CD8-positive, alpha-beta memory T cell (primary cell): ENCODE measurements at regions not wholly inside any gene's neighbourhood (a gene's known extent, or its start where the extent isn't known, plus 50 kb on each side); places are given as distances from the start of the nearest gene placed in this dataset.
A peak's percentile ranks its signal among the peaks of the same experiment; 100 is the strongest.

Experiments used
- CTCF ChIA-PET: fragments of 350-600 bp; sonication (Branson Sonifier 250); formaldehyde crosslinking; loops from one replicate; lab custom pipeline; 2021; ENCODE audit warnings: antibody characterized with exemption; lab: Charles Lee
- POLR2A ChIA-PET: fragments of 350-600 bp; sonication (Branson Sonifier 250); formaldehyde crosslinking; loops from one replicate; lab custom pipeline; 2021; ENCODE audit warnings: antibody characterized with exemption; lab: Charles Lee
- DNase-seq, 5 donors: peaks; one replicate each; pipeline versions ENCODE4 v3.0.0 to v3.0.0-alpha.2; 2020 to 2022; ENCODE audit warnings: mixed read lengths in 1 of 5
- H3K27ac ChIP-seq: one replicate; pipeline ENCODE4 v1.7.0; 2013; ENCODE audit warnings: low read depth, mild to moderate bottlenecking, low read length, moderate library complexity
- H3K27me3 ChIP-seq: 2 replicates; pipeline ENCODE4 v1.7.0; 2013; ENCODE audit warnings: low read length, mild to moderate bottlenecking; ENCODE audit not compliant: insufficient read depth, poor library complexity, severe bottlenecking
- H3K36me3 ChIP-seq: 2 replicates; pipeline ENCODE4 v1.7.0; 2013; ENCODE audit warnings: mild to moderate bottlenecking, low read length, moderate library complexity; ENCODE audit not compliant: insufficient read depth
- H3K4me1 ChIP-seq: 2 replicates; pipeline ENCODE4 v1.7.0; 2013; ENCODE audit warnings: mild to moderate bottlenecking, low read length, moderate library complexity; ENCODE audit not compliant: insufficient read depth
- H3K4me3 ChIP-seq: 2 replicates; pipeline ENCODE4 v1.7.0; 2013; ENCODE audit warnings: mild to moderate bottlenecking, low read length
- H3K9me3 ChIP-seq: 2 replicates; pipeline ENCODE4 v1.7.0; 2013; ENCODE audit warnings: mild to moderate bottlenecking, low read length
- H3K27ac Mint-ChIP-seq, 8 donors: one replicate each; pipeline ENCODE4 v1.8.0; 2020 to 2021; ENCODE audit warnings: mixed read lengths in 8 of 8, mild to moderate bottlenecking in 6 of 8, inconsistent platforms in 3 of 8, moderate library complexity in 3 of 8
- H3K27me3 Mint-ChIP-seq, 2 donors: one replicate each; pipeline ENCODE4 v1.8.0; 2020 to 2021; ENCODE audit warnings: mixed read lengths in 2 of 2, mild to moderate bottlenecking in 1 of 2, moderate library complexity in 1 of 2
- H3K36me3 Mint-ChIP-seq, 3 donors: one replicate each; pipeline ENCODE4 v1.8.0; 2020 to 2021; ENCODE audit warnings: mixed read lengths in 3 of 3, inconsistent platforms in 1 of 3, mild to moderate bottlenecking in 1 of 3
- H3K4me1 Mint-ChIP-seq, 3 donors: one replicate each; pipeline ENCODE4 v1.8.0; 2020 to 2021; ENCODE audit warnings: mixed read lengths in 3 of 3, inconsistent platforms in 1 of 3, mild to moderate bottlenecking in 1 of 3
- H3K4me3 Mint-ChIP-seq, 7 donors: one replicate each; pipeline ENCODE4 v1.8.0; 2020 to 2021; ENCODE audit warnings: mixed read lengths in 7 of 7, mild to moderate bottlenecking in 6 of 7, moderate library complexity in 4 of 7, inconsistent platforms in 2 of 7
- H3K9me3 Mint-ChIP-seq, 5 donors: one replicate each; pipeline ENCODE4 v1.8.0; 2020 to 2022; ENCODE audit warnings: mixed read lengths in 5 of 5, mild to moderate bottlenecking in 3 of 5, moderate library complexity in 2 of 5, inconsistent platforms in 1 of 5

DNA sequence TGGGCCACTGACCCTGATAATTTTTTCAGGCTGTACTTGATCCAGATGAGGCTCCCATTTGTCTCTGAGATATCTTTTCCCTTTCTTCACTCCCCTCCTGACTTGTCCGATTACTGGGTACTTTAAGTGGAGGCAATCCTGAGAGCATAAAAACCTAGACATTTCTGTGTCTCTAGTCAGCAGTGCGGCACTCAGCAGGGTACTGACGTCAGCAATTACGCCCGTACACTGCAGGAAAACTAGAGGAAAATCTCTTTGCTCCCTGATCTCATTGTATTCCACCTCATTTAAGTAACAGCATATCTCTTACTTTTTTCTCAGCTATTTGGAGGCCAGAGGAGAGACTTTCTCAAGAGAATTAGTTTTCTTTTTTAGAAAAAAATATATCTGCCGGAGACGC, 315.5 kb upstream of the OR4E1 start:
- no peak for DNase-seq
- Mint-ChIP-seq H3K4me1 (peaks cover 3 to 11% (median 5%) of the 10 kb centered on the region in 3 donors), H3K36me3 (no peaks in the 10 kb centered on the region), H3K27ac (peak overlapping the region in 3 of 8 donors; percentile 42 to 66 (median 61)), H3K4me3 (peak overlapping the region in 5 of 7 donors; percentile 20 to 47 (median 32)), H3K27me3 (peaks cover 5% of the 10 kb centered on the region in 2 donors), H3K9me3 (no peaks in the 10 kb centered on the region)
- Histone ChIP-seq H3K4me1 (no peaks in the 10 kb centered on the region), H3K27ac (no peak overlapping the region), H3K4me3 (no peak overlapping the region), H3K27me3 (no peaks in the 10 kb centered on the region), H3K36me3 (no peaks in the 10 kb centered on the region), H3K9me3 (no peaks in the 10 kb centered on the region)
- POLR2A ChIA-PET: no interaction called here
- CTCF ChIA-PET: interaction anchor here (1.3 to 5.5 kb wide), 2 partner anchors 10 to 567 kb away, joined by 4 to 27 read pairs; no protein-coding TSS in a partner anchor

DNA sequence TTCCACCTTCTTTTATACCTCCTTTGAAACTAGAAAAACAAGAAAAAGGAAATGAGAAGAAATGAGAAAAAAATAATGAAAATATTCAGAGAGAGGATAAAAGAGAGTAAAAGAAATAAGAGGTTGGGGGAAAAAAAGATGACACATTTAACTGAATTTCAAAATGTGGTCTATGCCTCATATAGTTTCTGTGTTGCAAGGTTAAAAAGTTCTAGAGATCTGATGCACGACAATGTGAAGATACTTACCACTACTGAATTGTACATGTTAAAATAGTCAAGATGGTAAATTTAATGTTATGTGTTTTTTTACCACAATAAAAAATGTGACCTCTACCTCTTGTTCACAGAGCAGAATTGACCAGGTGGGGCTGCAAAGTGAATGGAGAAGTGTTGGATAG, 314.8 kb upstream of the OR4E1 start:
- CTCF ChIA-PET: interaction anchor here (0.8 to 5.5 kb wide), 4 partner anchors 10 to 575 kb away, joined by 3 to 27 read pairs (median 4); no protein-coding TSS in a partner anchor
- H3K4me1 Mint-ChIP-seq: peaks cover 3 to 11% (median 5%) of the 10 kb centered on the region in 3 donors
- no peak for DNase-seq
- Histone ChIP-seq H3K36me3 (no peaks in the 10 kb centered on the region), H3K4me3 (no peak overlapping the region), H3K27me3 (no peaks in the 10 kb centered on the region), H3K4me1 (no peaks in the 10 kb centered on the region), H3K27ac (no peak overlapping the region), H3K9me3 (no peaks in the 10 kb centered on the region)
- peaks cover 5% of the 10 kb centered on the region in 2 donors for H3K27me3 Mint-ChIP-seq
- POLR2A ChIA-PET: no interaction called here
- peak overlapping the region in 1 of 7 donors; percentile 7 for H3K4me3 Mint-ChIP-seq
- peak overlapping the region in 1 of 8 donors; percentile 33 for H3K27ac Mint-ChIP-seq
- H3K36me3 Mint-ChIP-seq: no peaks in the 10 kb centered on the region
- no peaks in the 10 kb centered on the region for H3K9me3 Mint-ChIP-seq

DNA sequence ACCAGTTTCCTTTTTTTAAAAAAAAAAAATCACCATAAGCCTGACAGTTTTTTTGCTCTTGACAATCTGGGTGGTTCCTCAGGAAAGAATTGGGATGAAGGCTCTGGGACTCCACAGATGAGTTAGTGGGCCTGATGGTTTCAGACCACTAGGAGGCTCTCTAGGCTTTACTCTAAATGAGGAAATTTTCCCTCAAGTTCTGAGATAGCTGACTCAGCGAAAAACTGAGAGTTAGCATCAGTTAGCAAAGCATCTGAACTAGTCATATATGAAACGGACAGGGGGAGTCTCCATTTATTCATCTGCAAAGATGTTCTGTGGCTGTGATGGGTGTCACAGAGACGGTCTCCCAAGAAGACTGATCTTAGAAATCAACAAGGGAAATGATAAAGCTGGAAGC, 314.3 kb upstream of the OR4E1 start:
- Mint-ChIP-seq H3K4me1 (peaks cover 3 to 11% (median 5%) of the 10 kb centered on the region in 3 donors), H3K9me3 (no peaks in the 10 kb centered on the region), H3K4me3 (peak overlapping the region in 1 of 7 donors; percentile 74), H3K27me3 (peaks cover 5% of the 10 kb centered on the region in 2 donors), H3K27ac (peak overlapping the region in 1 of 8 donors; percentile 57), H3K36me3 (no peaks in the 10 kb centered on the region)
- Histone ChIP-seq H3K4me1 (no peaks in the 10 kb centered on the region), H3K4me3 (no peak overlapping the region), H3K27me3 (no peaks in the 10 kb centered on the region), H3K27ac (no peak overlapping the region), H3K9me3 (no peaks in the 10 kb centered on the region), H3K36me3 (no peaks in the 10 kb centered on the region)
- ChIA-PET POLR2A (interaction anchor here (0.7 kb wide), 1 partner anchor 582 kb away, joined by 3 read pairs; no protein-coding TSS in a partner anchor), CTCF (interaction anchor here (0.8 to 5.5 kb wide), 5 partner anchors 9 to 576 kb away, joined by 3 to 27 read pairs (median 4); no protein-coding TSS in a partner anchor)
- no peak for DNase-seq

DNA sequence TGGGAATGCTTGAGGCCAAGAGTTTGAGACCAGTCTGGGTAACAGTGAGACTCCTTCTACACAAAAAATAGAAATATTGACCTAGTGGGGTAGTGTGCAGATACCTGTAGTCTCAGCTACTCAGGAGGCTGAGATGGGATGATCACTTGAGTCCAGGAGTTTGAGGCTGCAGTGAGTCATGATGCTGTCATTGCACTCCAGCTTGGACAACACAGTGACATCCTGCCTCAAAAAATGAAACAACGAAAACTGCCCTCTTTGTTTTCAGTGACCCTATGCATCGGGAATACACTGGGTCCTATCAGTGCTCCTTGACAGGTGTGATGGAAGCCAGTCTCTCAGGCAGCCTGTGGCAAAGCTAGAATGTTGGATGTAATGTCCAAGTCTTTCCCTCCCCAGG, 311.5 kb upstream of the OR4E1 start:
- DNase-seq: no peak
- Histone ChIP-seq H3K4me3 (no peak overlapping the region), H3K4me1 (no peaks in the 10 kb centered on the region), H3K9me3 (no peaks in the 10 kb centered on the region), H3K36me3 (no peaks in the 10 kb centered on the region), H3K27me3 (no peaks in the 10 kb centered on the region), H3K27ac (no peak overlapping the region)
- Mint-ChIP-seq H3K27me3 (peaks cover 5% of the 10 kb centered on the region in 2 donors), H3K27ac (no peak overlapping the region), H3K36me3 (no peaks in the 10 kb centered on the region), H3K4me1 (peaks cover 3 to 10% (median 8%) of the 10 kb centered on the region in 3 donors), H3K4me3 (no peak overlapping the region), H3K9me3 (no peaks in the 10 kb centered on the region)
- CTCF ChIA-PET: interaction anchor here (3.4 kb wide), 1 partner anchor 12 kb away, joined by 10 read pairs; no protein-coding TSS in a partner anchor
- POLR2A ChIA-PET: no interaction called here

DNA sequence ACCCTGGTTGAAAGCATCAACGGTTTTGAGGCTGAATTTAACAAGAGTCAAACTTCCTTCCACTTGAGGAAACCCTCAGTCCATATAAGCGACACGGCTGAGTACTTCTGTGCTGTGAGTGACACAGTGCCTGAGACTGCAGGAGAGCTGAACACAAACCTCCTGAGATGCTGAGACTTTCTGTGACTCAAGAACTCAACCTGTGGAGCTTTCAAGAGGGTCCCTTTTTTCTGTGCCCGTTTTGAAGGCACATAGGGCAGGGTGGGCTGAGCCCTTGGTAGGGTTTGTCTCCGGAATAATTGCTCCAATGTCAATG, 305.3 kb upstream of the OR4E1 start:
- Histone ChIP-seq H3K36me3 (no peaks in the 10 kb centered on the region), H3K27ac (no peak overlapping the region), H3K27me3 (no peaks in the 10 kb centered on the region), H3K4me3 (peak overlapping the region; percentile 15), H3K9me3 (no peaks in the 10 kb centered on the region), H3K4me1 (no peaks in the 10 kb centered on the region)
- ChIA-PET POLR2A (interaction anchor here (0.8 kb wide), 1 partner anchor 591 kb away, joined by 3 read pairs; no protein-coding TSS in a partner anchor), CTCF (interaction anchor here (1.1 to 2.5 kb wide), 8 partner anchors 11 to 579 kb away, joined by 3 to 27 read pairs (median 8); no protein-coding TSS in a partner anchor)
- H3K27me3 Mint-ChIP-seq: peaks cover 0 to 4% of the 10 kb centered on the region in 2 donors
- peak overlapping the region in 6 of 7 donors; percentile 55 to 84 (median 70) for H3K4me3 Mint-ChIP-seq
- no peaks in the 10 kb centered on the region for H3K36me3 Mint-ChIP-seq
- no peaks in the 10 kb centered on the region for H3K9me3 Mint-ChIP-seq
- peak overlapping the region in 3 of 8 donors; percentile 17 to 54 (median 52) for H3K27ac Mint-ChIP-seq
- no peak for DNase-seq
- peaks cover 9 to 23% (median 9%) of the 10 kb centered on the region in 3 donors for H3K4me1 Mint-ChIP-seq

DNA sequence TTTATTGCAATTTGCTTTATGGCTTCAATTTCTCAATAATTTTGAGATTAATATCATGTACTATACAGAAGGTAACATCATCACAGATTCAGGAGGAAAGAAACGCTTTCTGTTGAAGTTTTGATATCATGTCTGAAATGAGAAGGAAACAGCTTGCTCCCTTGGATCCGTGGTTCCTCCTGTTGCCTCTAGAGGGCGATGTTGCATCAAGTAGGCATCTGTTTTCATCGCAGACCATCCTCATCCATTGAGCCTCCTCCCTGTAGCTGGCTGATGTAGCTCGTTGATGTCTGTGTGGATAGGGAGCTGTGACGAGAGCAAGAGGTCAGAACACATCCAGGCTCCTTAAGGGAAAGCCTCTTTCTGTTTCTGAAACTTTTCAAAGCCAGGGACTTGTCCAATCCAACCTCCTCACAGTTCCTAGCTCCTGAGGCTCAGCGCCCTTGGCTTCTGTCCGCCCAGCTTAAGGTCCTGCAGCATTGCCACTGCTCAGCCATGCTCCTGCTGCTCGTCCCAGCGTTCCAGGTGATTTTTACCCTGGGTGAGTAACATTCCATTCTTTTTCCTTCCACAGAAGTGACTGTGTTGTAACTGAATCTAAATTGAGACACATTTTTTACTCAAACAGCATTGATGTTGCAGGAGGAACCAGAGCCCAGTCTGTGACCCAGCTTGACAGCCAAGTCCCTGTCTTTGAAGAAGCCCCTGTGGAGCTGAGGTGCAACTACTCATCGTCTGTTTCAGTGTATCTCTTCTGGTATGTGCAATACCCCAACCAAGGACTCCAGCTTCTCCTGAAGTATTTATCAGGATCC, 304.8 kb upstream of the OR4E1 start:
- H3K27ac Mint-ChIP-seq: peak overlapping the region in 7 of 8 donors; percentile 17 to 86 (median 58)
- H3K4me3 ChIP-seq: peak overlapping the region; percentile 15
- CTCF ChIA-PET: interaction anchor here (0.8 to 2.5 kb wide), 11 partner anchors 12 to 592 kb away, joined by 3 to 27 read pairs (median 5); no protein-coding TSS in a partner anchor
- H3K27ac ChIP-seq: no peak overlapping the region
- H3K27me3 Mint-ChIP-seq: peaks cover 0 to 4% of the 10 kb centered on the region in 2 donors
- peak; percentile 29 to 74 (median 41) for DNase-seq
- no peaks in the 10 kb centered on the region for H3K36me3 ChIP-seq
- H3K4me1 ChIP-seq: no peaks in the 10 kb centered on the region
- no peaks in the 10 kb centered on the region for H3K9me3 ChIP-seq
- no peaks in the 10 kb centered on the region for H3K27me3 ChIP-seq
- no peaks in the 10 kb centered on the region for H3K9me3 Mint-ChIP-seq
- H3K4me3 Mint-ChIP-seq: peak overlapping the region; percentile 34 to 84 (median 70)
- H3K36me3 Mint-ChIP-seq: no peaks in the 10 kb centered on the region
- POLR2A ChIA-PET: interaction anchor here (0.8 to 1.0 kb wide), 2 partner anchors 578 to 592 kb away, joined by 3 to 5 read pairs; no protein-coding TSS in a partner anchor
- peaks cover 9 to 23% (median 9%) of the 10 kb centered on the region in 3 donors for H3K4me1 Mint-ChIP-seq

DNA sequence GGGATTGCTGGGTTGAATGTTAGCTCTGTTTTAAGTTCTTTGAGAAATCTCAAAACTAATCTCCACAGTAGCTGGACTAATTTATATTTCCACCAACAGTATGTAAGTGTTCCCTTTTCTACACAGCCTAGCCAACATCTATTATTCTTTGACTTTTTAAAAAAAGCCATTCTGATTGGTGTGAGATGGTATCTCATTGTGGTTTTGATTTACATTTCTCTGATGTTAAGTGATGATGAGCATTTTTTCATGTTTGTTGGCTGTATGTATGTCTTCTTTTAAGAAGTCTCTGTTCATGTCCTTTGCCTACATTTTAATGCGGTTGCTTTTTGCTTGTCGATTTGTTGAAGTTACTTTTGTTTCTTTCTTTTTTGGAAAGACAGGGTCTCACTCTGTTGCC, 301.1 kb upstream of the OR4E1 start:
- peaks cover 0 to 2% (median 0%) of the 10 kb centered on the region in 3 donors for H3K36me3 Mint-ChIP-seq
- ChIA-PET POLR2A (no interaction called here), CTCF (no interaction called here)

More for the DNA sequence above, 301.1 kb upstream of the OR4E1 start:
- H3K27ac ChIP-seq: no peak overlapping the region
- peak in 1 of 5 donors; percentile 36 for DNase-seq
- peaks cover 13 to 24% (median 16%) of the 10 kb centered on the region in 3 donors for H3K4me1 Mint-ChIP-seq
- no peaks in the 10 kb centered on the region for H3K9me3 ChIP-seq
- H3K27me3 Mint-ChIP-seq: peaks cover 0 to 4% of the 10 kb centered on the region in 2 donors
- no peaks in the 10 kb centered on the region for H3K27me3 ChIP-seq
- no peaks in the 10 kb centered on the region for H3K4me1 ChIP-seq
- no peaks in the 10 kb centered on the region for H3K36me3 ChIP-seq
- peak overlapping the region in 6 of 7 donors; percentile 21 to 67 (median 56) for H3K4me3 Mint-ChIP-seq
- no peaks in the 10 kb centered on the region for H3K9me3 Mint-ChIP-seq
- H3K27ac Mint-ChIP-seq: peak overlapping the region in 4 of 8 donors; percentile 9 to 77 (median 26)
- H3K4me3 ChIP-seq: no peak overlapping the region
